Endodermal cell (in vitro differentiated cells): ENCODE measurements at regions not wholly inside any gene's neighbourhood (a gene's known extent, or its start where the extent isn't known, plus 50 kb on each side); places are given as distances from the start of the nearest gene placed in this dataset.
A peak's percentile ranks its signal among the peaks of the same experiment; 100 is the strongest.

ENCODE experiments used
- DNase-seq: peaks from one replicate; pipeline ENCODE4 v3.0.0-alpha.2; 2017
- H3K27ac ChIP-seq: 2 replicates; pipeline ENCODE4 v1.5.1; 2013; ENCODE audit warnings: mild to moderate bottlenecking, low read depth, low read length, moderate library complexity
- H3K27me3 ChIP-seq: 2 replicates; pipeline ENCODE4 v1.6.1; 2013; ENCODE audit warnings: mild to moderate bottlenecking, low read length, moderate library complexity; ENCODE audit not compliant: insufficient read depth, control insufficient read depth, poor library complexity, severe bottlenecking
- H3K36me3 ChIP-seq: 2 replicates; pipeline ENCODE4 v1.7.0; 2013; ENCODE audit warnings: mild to moderate bottlenecking, low read length, moderate library complexity; ENCODE audit not compliant: control insufficient read depth, insufficient read depth
- H3K4me1 ChIP-seq: one replicate; pipeline ENCODE4 v1.7.0; 2013; ENCODE audit warnings: low read length; ENCODE audit not compliant: control insufficient read depth, insufficient read depth
- H3K4me3 ChIP-seq: 2 replicates; pipeline ENCODE4 v1.5.1; 2013; ENCODE audit warnings: mild to moderate bottlenecking, low read length, moderate library complexity
- H3K9ac ChIP-seq: 2 replicates; pipeline ENCODE4 v1.6.1; 2013; ENCODE audit warnings: mild to moderate bottlenecking, low read length, moderate library complexity; ENCODE audit not compliant: poor library complexity, severe bottlenecking; ENCODE audit errors: extremely low read depth
- H3K9me3 ChIP-seq: 2 replicates; pipeline ENCODE4 v1.6.1; 2013; ENCODE audit warnings: mild to moderate bottlenecking, low read length, moderate library complexity; ENCODE audit not compliant: control insufficient read depth
- H3K27ac Mint-ChIP-seq: 2 replicates; pipeline ENCODE4 v1.8.0; 2020; ENCODE audit warnings: mixed read lengths
- H3K27me3 Mint-ChIP-seq: 2 replicates; pipeline ENCODE4 v1.8.0; 2021; ENCODE audit warnings: mild to moderate bottlenecking, mixed read lengths; ENCODE audit not compliant: insufficient read depth
- H3K36me3 Mint-ChIP-seq: 2 replicates; pipeline ENCODE4 v1.8.0; 2020; ENCODE audit warnings: low read depth, mixed read lengths
- H3K4me1 Mint-ChIP-seq: 2 replicates; pipeline ENCODE4 v1.8.0; 2020; ENCODE audit warnings: mixed read lengths
- H3K4me3 Mint-ChIP-seq: 2 replicates; pipeline ENCODE4 v1.8.0; 2020; ENCODE audit warnings: mild to moderate bottlenecking, moderate library complexity, mixed read lengths
- H3K9me3 Mint-ChIP-seq: 2 replicates; pipeline ENCODE4 v1.8.0; 2020; ENCODE audit warnings: mild to moderate bottlenecking, mixed read lengths
- CTCF ChIP-seq: fragments of 200-600 bp; sonication (generic); conservative IDR thresholded peaks from 2 replicates; pipeline ENCODE4 v1.5.0; 2021; ENCODE audit warnings: antibody characterized with exemption, mild to moderate bottlenecking
- WGBS, 2 experiments: methylation state at CpG; one replicate each; pipeline versions ENCODE4 v1.1.5 to v1.1.7; 2013; ENCODE audit warnings: missing lambda C conversion rate in 2 of 2, mixed read lengths in 1 of 2; ENCODE audit not compliant: insufficient coverage in 1 of 2, insufficient read length in 1 of 2; 5-methylcytosine and 5-hydroxymethylcytosine counted together

- H3K27me3 Mint-ChIP-seq, result no peaks in the 10 kb centered on the region
- DNase-seq, result peak; percentile 44
- no peak overlapping the region for H3K9ac ChIP-seq
- WGBS, 2 experiments, result 92 to 93% methylated on average over 3 to 6 of the region's 6 CpGs
- H3K36me3 ChIP-seq, result peaks cover 55% of the 10 kb centered on the region
- peak overlapping the region; percentile 29 for H3K27ac Mint-ChIP-seq
- no peaks in the 10 kb centered on the region for H3K9me3 ChIP-seq
- H3K27me3 ChIP-seq, result no peaks in the 10 kb centered on the region
- no peaks in the 10 kb centered on the region for H3K9me3 Mint-ChIP-seq
- H3K4me3 Mint-ChIP-seq, result no peak overlapping the region
- H3K4me3 ChIP-seq, result no peak overlapping the region
- peaks cover 32% of the 10 kb centered on the region for H3K4me1 ChIP-seq
- no peak overlapping the region for H3K27ac ChIP-seq
- no peak for TF ChIP-seq CTCF
- peaks cover 5% of the 10 kb centered on the region for H3K36me3 Mint-ChIP-seq
- H3K4me1 Mint-ChIP-seq, result peaks cover 64% of the 10 kb centered on the region
Observed at GRCh38 chr11:8803973-8804372, 107.0 kb upstream of the AKIP1 start.

- 89 to 100% methylated on average over 2 to 3 of the region's 3 CpGs for WGBS, 2 experiments
- peak overlapping the region; percentile 10 for H3K27ac Mint-ChIP-seq
- Histone ChIP-seq H3K9me3 (no peaks in the 10 kb centered on the region), H3K9ac (no peak overlapping the region), H3K36me3 (peaks cover 50% of the 10 kb centered on the region), H3K4me3 (peak overlapping the region; percentile 99), H3K4me1 (peaks cover 33% of the 10 kb centered on the region), H3K27me3 (no peaks in the 10 kb centered on the region), H3K27ac (no peak overlapping the region)
- peaks cover 67% of the 10 kb centered on the region for H3K4me1 Mint-ChIP-seq
- no peaks in the 10 kb centered on the region for H3K27me3 Mint-ChIP-seq
- peaks cover 2% of the 10 kb centered on the region for H3K36me3 Mint-ChIP-seq
- no peaks in the 10 kb centered on the region for H3K9me3 Mint-ChIP-seq
- TF ChIP-seq CTCF, result no peak
- no peak for DNase-seq
- no peak overlapping the region for H3K4me3 Mint-ChIP-seq
Observed at GRCh38 chr11:8805296-8805695, 105.7 kb upstream of the AKIP1 start.

- no peak for TF ChIP-seq CTCF
- DNase-seq, result peak; percentile 35
- Mint-ChIP-seq H3K27ac (no peak overlapping the region), H3K4me1 (peaks cover 70% of the 10 kb centered on the region), H3K4me3 (no peak overlapping the region), H3K27me3 (no peaks in the 10 kb centered on the region), H3K9me3 (no peaks in the 10 kb centered on the region), H3K36me3 (peaks cover 2% of the 10 kb centered on the region)
- peak overlapping the region; percentile 99 for H3K4me3 ChIP-seq
- H3K9ac ChIP-seq, result no peak overlapping the region
- H3K36me3 ChIP-seq, result peaks cover 48% of the 10 kb centered on the region
- H3K27me3 ChIP-seq, result no peaks in the 10 kb centered on the region
- peaks cover 38% of the 10 kb centered on the region for H3K4me1 ChIP-seq
- no peaks in the 10 kb centered on the region for H3K9me3 ChIP-seq
- peak overlapping the region; percentile 45 for H3K27ac ChIP-seq
- WGBS, 2 experiments, result 86 to 93% methylated on average over 7 to 8 of the region's 8 CpGs
Observed at GRCh38 chr11:8806974-8807373, 104.0 kb upstream of the AKIP1 start.
